T-helper 1 cell (primary cell): ENCODE measurements at regions not wholly inside any gene's neighbourhood (a gene's known extent, or its start where the extent isn't known, plus 50 kb on each side); places are given as distances from the start of the nearest gene placed in this dataset.

Source experiments
- DNase-seq, 5 donors: peaks; one replicate each; pipeline ENCODE4 v3.0.0-alpha.2; 2012 to 2020

- DNase-seq = no peak
Observed at GRCh38 chr18:47758000-47758399, 172.5 kb downstream of the SMAD2 start.

GRCh38 chr18:47756364-47757016 is 174.0 kb downstream of the SMAD2 start:
- peak in 3 of 5 donors; percentile 18 to 36 (median 23) for DNase-seq

- no peak for DNase-seq
Observed at GRCh38 chr18:47755102-47755456, 175.4 kb downstream of the SMAD2 start.

GRCh38 chr18:47754311-47755101 is 176.0 kb downstream of the SMAD2 start:
- DNase-seq = peak in 3 of 5 donors; percentile 23 to 29 (median 26)

GRCh38 chr18:47752796-47753645 is 177.4 kb downstream of the SMAD2 start:
- no peak for DNase-seq

GRCh38 chr18:47750889-47751423 is 179.5 kb downstream of the SMAD2 start:
- no peak for DNase-seq

GRCh38 chr18:47749600-47749973 is 180.9 kb downstream of the SMAD2 start:
- no peak for DNase-seq

- DNase-seq = peak; percentile 62 to 77 (median 72)
Observed at GRCh38 chr18:47748847-47749599, 181.4 kb downstream of the SMAD2 start.

GRCh38 chr18:47748093-47748796 is 182.2 kb downstream of the SMAD2 start:
- no peak for DNase-seq

- DNase-seq = no peak
Observed at GRCh38 chr18:47747260-47747795, 183.1 kb downstream of the SMAD2 start.

GRCh38 chr18:47746615-47747014 is 183.8 kb downstream of the SMAD2 start:
- DNase-seq = no peak

- DNase-seq = no peak
Observed at GRCh38 chr18:47745227-47745626, 185.2 kb downstream of the SMAD2 start.

- no peak for DNase-seq
Observed at GRCh38 chr18:47737956-47738355, 192.5 kb downstream of the SMAD2 start.

GRCh38 chr18:47737198-47737830 is 193.1 kb downstream of the SMAD2 start:
- no peak for DNase-seq

GRCh38 chr18:47736376-47737140 is 193.9 kb downstream of the SMAD2 start:
- DNase-seq = no peak

GRCh38 chr18:47735041-47735702 is 195.3 kb downstream of the SMAD2 start:
- no peak for DNase-seq

GRCh38 chr18:47731276-47731675 is 199.2 kb downstream of the SMAD2 start:
- DNase-seq = no peak

- DNase-seq = no peak
Observed at GRCh38 chr18:47730795-47731194, 199.7 kb downstream of the SMAD2 start.

GRCh38 chr18:47729356-47729755 is 201.1 kb downstream of the SMAD2 start:
- no peak for DNase-seq

- DNase-seq = no peak
Observed at GRCh38 chr18:47728921-47729320, 201.5 kb downstream of the SMAD2 start.
